ENCODE measurements at regions not wholly inside any gene's neighbourhood (a gene's known extent, or its start where the extent isn't known, plus 50 kb on each side); places are given as distances from the start of the nearest gene placed in this dataset.
A peak's percentile ranks its signal among the peaks of the same experiment; 100 is the strongest.

GRCh38 chr2:64853306-64853705 is 135.9 kb upstream of the SLC1A4 start:
- DNase-seq (ENCODE audit: extremely low read depth, low read depth): no peak
- TF ChIP-seq CTCF (IDR thresholded peaks at IDR 0.05; ENCODE audit: low read depth, low read length): no peak

- TF ChIP-seq CTCF (IDR thresholded peaks at IDR 0.05; ENCODE audit: low read depth, low read length): no peak
- DNase-seq (ENCODE audit: extremely low read depth, low read depth): no peak
Measured at GRCh38 chr2:64853894-64854293, 135.3 kb upstream of the SLC1A4 start.

GRCh38 chr2:64854773-64855237 is 134.4 kb upstream of the SLC1A4 start:
- DNase-seq (ENCODE audit: extremely low read depth, low read depth): no peak
- TF ChIP-seq CTCF (IDR thresholded peaks at IDR 0.05; ENCODE audit: low read depth, low read length): no peak

- no peak for DNase-seq (ENCODE audit: extremely low read depth, low read depth)
- TF ChIP-seq CTCF (IDR thresholded peaks at IDR 0.05; ENCODE audit: low read depth, low read length): no peak; the same call in 1 of the 2 replicates
Measured at GRCh38 chr2:64857581-64858471, 131.4 kb upstream of the SLC1A4 start.

GRCh38 chr2:64858541-64859311 is 130.5 kb upstream of the SLC1A4 start:
- no peak for TF ChIP-seq CTCF (IDR thresholded peaks at IDR 0.05; ENCODE audit: low read depth, low read length)
- no peak for DNase-seq (ENCODE audit: extremely low read depth, low read depth)

GRCh38 chr2:64859312-64860212 is 129.6 kb upstream of the SLC1A4 start:
- no peak for TF ChIP-seq CTCF (IDR thresholded peaks at IDR 0.05; ENCODE audit: low read depth, low read length)
- DNase-seq (ENCODE audit: extremely low read depth, low read depth): peak; percentile 92

Data from AG09319 (cell line).